CD14-positive monocyte (primary cell): ENCODE measurements at regions not wholly inside any gene's neighbourhood (a gene's known extent, or its start where the extent isn't known, plus 50 kb on each side); places are given as distances from the start of the nearest gene placed in this dataset.

ENCODE experiments used
- DNase-seq, 3 donors: peaks; one replicate each; pipeline ENCODE4 v3.0.0-alpha.2; 2011 to 2022
- H2AFZ ChIP-seq: 2 replicates; pipeline ENCODE4 v1.6.0; 2012; ENCODE audit warnings: mild to moderate bottlenecking, low read depth, low read length, inconsistent platforms; ENCODE audit not compliant: insufficient read depth, poor library complexity, severe bottlenecking
- H3K27ac ChIP-seq, 2 donors: 1 replicate in 1 of 2; 2 replicates in 1 of 2; pipeline ENCODE4 v1.5.1; 2012 to 2013; ENCODE audit warnings: low read length in 2 of 2, control low read depth in 1 of 2, inconsistent platforms in 1 of 2, low read depth in 1 of 2, mild to moderate bottlenecking in 1 of 2
- H3K27me3 ChIP-seq, 2 donors: one replicate each; pipeline versions ENCODE4 v1.6.0 to v1.6.1; 2011 to 2013; ENCODE audit warnings: low read length in 2 of 2; ENCODE audit not compliant: control insufficient read depth in 2 of 2, insufficient read depth in 2 of 2
- H3K36me3 ChIP-seq, 2 donors: replicated peaks in 1 of 2; 1 replicate in 1 of 2; 2 replicates in 1 of 2; pipeline versions ENCODE4 v1.5.1 to v1.6.1; 2012 to 2013; ENCODE audit warnings: low read length in 2 of 2, control low read depth in 1 of 2, inconsistent platforms in 1 of 2, mild to moderate bottlenecking in 1 of 2; ENCODE audit not compliant: insufficient read depth in 2 of 2, control insufficient read depth in 1 of 2
- H3K4me1 ChIP-seq, 2 donors: 1 replicate in 1 of 2; 2 replicates in 1 of 2; pipeline versions ENCODE4 v1.5.1 to v1.6.1; 2012 to 2013; ENCODE audit warnings: low read length in 2 of 2, control low read depth in 1 of 2, inconsistent platforms in 1 of 2, mild to moderate bottlenecking in 1 of 2, moderate library complexity in 1 of 2; ENCODE audit not compliant: insufficient read depth in 2 of 2, control insufficient read depth in 1 of 2
- H3K4me2 ChIP-seq: replicated peaks from 2 replicates; pipeline ENCODE3; 2012; ENCODE audit warnings: low read length, moderate library complexity, mild to moderate bottlenecking; ENCODE audit not compliant: poor library complexity, severe bottlenecking; ENCODE audit errors: extremely low read depth
- H3K4me3 ChIP-seq, 3 experiments: fragments of 200-600 bp in 1 of 3; sonication (generic) in 1 of 3; replicated peaks in 1 of 3; 1 replicate in 2 of 3; 2 replicates in 1 of 3; pipeline ENCODE4 v1.5.1; 2011 to 2013; ENCODE audit warnings: low read length in 3 of 3, mild to moderate bottlenecking in 3 of 3, control low read depth in 2 of 3, low read depth in 2 of 3, inconsistent platforms in 1 of 3, moderate library complexity in 1 of 3
- H3K79me2 ChIP-seq: 2 replicates; pipeline ENCODE4 v1.6.0; 2012; ENCODE audit warnings: mild to moderate bottlenecking, control low read depth, inconsistent platforms, low read length, moderate library complexity; ENCODE audit not compliant: insufficient read depth
- H3K9ac ChIP-seq: 2 replicates; pipeline ENCODE4 v1.6.0; 2017; ENCODE audit warnings: low read length, mild to moderate bottlenecking; ENCODE audit not compliant: insufficient read depth, poor library complexity, severe bottlenecking
- H3K9me3 ChIP-seq, 2 donors: replicated peaks in 1 of 2; 1 replicate in 1 of 2; 2 replicates in 1 of 2; pipeline versions ENCODE4 v1.5.1 to v1.6.1; 2012 to 2013; ENCODE audit warnings: low read length in 2 of 2, control low read depth in 1 of 2; ENCODE audit not compliant: control insufficient read depth in 1 of 2, insufficient read depth in 1 of 2
- H4K20me1 ChIP-seq: 2 replicates; pipeline ENCODE4 v1.6.0; 2012; ENCODE audit warnings: mild to moderate bottlenecking, low read length, control low read depth, moderate library complexity; ENCODE audit not compliant: insufficient read depth
- H3K27ac Mint-ChIP-seq, 7 donors: one replicate each; pipeline ENCODE4 v1.8.0; 2020; ENCODE audit warnings: mild to moderate bottlenecking in 7 of 7, mixed read lengths in 7 of 7, moderate library complexity in 6 of 7, inconsistent platforms in 2 of 7
- H3K27me3 Mint-ChIP-seq, 3 donors: one replicate each; pipeline ENCODE4 v1.8.0; 2021 to 2022; ENCODE audit warnings: low read depth in 3 of 3, mild to moderate bottlenecking in 3 of 3, mixed read lengths in 3 of 3, moderate library complexity in 3 of 3, inconsistent platforms in 1 of 3
- H3K36me3 Mint-ChIP-seq, 2 donors: one replicate each; pipeline ENCODE4 v1.8.0; 2020; ENCODE audit warnings: mixed read lengths in 2 of 2, inconsistent platforms in 1 of 2, mild to moderate bottlenecking in 1 of 2
- H3K4me1 Mint-ChIP-seq: one replicate; pipeline ENCODE4 v1.8.0; 2020; ENCODE audit warnings: mild to moderate bottlenecking, mixed read lengths
- H3K4me3 Mint-ChIP-seq, 2 donors: one replicate each; pipeline ENCODE4 v1.8.0; 2020; ENCODE audit warnings: mild to moderate bottlenecking in 2 of 2, mixed read lengths in 2 of 2, moderate library complexity in 1 of 2
- H3K9me3 Mint-ChIP-seq, 7 donors: one replicate each; pipeline ENCODE4 v1.8.0; 2020 to 2022; ENCODE audit warnings: mixed read lengths in 7 of 7, mild to moderate bottlenecking in 6 of 7, moderate library complexity in 6 of 7, inconsistent platforms in 2 of 7
- WGBS: methylation state at CpG from one replicate; pipeline ENCODE4 v1.1.5; 2013; ENCODE audit warnings: missing lambda C conversion rate; ENCODE audit not compliant: insufficient coverage; 5-methylcytosine and 5-hydroxymethylcytosine counted together
- intact Hi-C, 2 donors: fragments of 100-400 bp; cut with micrococcal nuclease; formaldehyde crosslinking; loops; one replicate each; pipeline versions ENCODE4 v1.15.0 to v1.15.1; 2023
- TF ChIP-seq, protein P1 (sequence below): fragments of 200-600 bp; IDR thresholded peaks from one replicate; pipeline ENCODE4 v1.8.0; 2022; ENCODE audit warnings: antibody characterized with exemption, mild to moderate bottlenecking

DNA sequence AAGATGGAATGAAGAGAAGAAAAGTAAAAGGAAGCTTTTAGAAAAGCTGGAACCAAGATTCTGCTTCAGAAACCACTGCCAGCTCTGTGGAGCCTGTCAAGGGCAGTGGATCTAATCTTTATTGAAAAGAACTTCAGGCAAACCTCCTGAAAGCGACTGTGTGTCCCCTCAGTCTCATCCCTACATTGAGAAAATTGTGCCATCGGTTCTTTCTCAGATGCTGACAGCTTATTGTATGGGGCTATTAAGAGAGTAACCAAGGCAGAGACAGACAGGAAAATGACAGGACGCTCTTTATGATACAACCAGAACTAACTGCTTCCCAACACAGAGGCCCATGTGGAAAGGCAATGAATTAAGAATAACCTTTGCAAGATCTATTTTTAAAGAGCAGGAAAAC is 763.2 kb upstream of the CHAC2 start:
- DNase-seq: no peak
- H3K4me3 Mint-ChIP-seq: no peak overlapping the region
- Histone ChIP-seq H3K9me3 (no peaks in the 10 kb centered on the region), H3K4me3 (no peak overlapping the region), H3K36me3 (no peaks in the 10 kb centered on the region), H3K27me3 (no peaks in the 10 kb centered on the region), H3K4me1 (no peaks in the 10 kb centered on the region), H3K27ac (no peak overlapping the region), H4K20me1 (no peaks in the 10 kb centered on the region), H3K4me2 (no peak overlapping the region), H3K79me2 (no peaks in the 10 kb centered on the region), H3K9ac (no peak overlapping the region), H2AFZ (no peak overlapping the region)
- no peaks in the 10 kb centered on the region for H3K36me3 Mint-ChIP-seq
- no peaks in the 10 kb centered on the region for H3K4me1 Mint-ChIP-seq
- no CpG with 5 or more reads among the region's 3 CpGs for WGBS
- intact Hi-C loops: no loop called here
- H3K27me3 Mint-ChIP-seq: peaks cover 0 to 1% (median 0%) of the 10 kb centered on the region in 3 donors
- TF ChIP-seq, protein P1, sequence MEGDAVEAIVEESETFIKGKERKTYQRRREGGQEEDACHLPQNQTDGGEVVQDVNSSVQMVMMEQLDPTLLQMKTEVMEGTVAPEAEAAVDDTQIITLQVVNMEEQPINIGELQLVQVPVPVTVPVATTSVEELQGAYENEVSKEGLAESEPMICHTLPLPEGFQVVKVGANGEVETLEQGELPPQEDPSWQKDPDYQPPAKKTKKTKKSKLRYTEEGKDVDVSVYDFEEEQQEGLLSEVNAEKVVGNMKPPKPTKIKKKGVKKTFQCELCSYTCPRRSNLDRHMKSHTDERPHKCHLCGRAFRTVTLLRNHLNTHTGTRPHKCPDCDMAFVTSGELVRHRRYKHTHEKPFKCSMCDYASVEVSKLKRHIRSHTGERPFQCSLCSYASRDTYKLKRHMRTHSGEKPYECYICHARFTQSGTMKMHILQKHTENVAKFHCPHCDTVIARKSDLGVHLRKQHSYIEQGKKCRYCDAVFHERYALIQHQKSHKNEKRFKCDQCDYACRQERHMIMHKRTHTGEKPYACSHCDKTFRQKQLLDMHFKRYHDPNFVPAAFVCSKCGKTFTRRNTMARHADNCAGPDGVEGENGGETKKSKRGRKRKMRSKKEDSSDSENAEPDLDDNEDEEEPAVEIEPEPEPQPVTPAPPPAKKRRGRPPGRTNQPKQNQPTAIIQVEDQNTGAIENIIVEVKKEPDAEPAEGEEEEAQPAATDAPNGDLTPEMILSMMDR: no peak
- no peak overlapping the region for H3K27ac Mint-ChIP-seq
- H3K9me3 Mint-ChIP-seq: peaks cover 0 to 7% (median 2%) of the 10 kb centered on the region in 7 donors

DNA sequence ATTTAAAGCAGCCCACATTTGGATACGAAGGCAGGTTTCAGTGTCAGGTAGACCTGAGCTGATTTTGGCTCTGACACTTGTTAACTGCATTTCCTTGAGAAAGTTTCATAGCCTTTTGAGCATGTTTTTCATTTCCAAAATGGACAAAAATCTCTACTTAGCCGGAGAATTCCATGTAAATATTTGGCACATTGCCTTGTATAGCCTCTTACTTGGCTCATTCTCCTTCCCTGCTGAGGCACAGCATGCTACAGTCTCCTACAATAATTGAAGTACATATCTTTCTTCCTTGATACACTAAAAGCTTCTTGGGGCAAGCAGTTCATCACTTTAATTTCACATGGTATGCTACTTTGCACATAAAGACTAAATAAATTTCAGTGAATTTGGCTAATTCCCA is 772.2 kb upstream of the CHAC2 start:
- H2AFZ ChIP-seq: no peak overlapping the region

More for the DNA sequence above, 772.2 kb upstream of the CHAC2 start:
- DNase-seq: no peak
- no peaks in the 10 kb centered on the region for H4K20me1 ChIP-seq
- intact Hi-C loops: no loop called here
- H3K27me3 ChIP-seq: no peaks in the 10 kb centered on the region
- H3K36me3 Mint-ChIP-seq: no peaks in the 10 kb centered on the region
- no peaks in the 10 kb centered on the region for H3K36me3 ChIP-seq
- H3K27ac ChIP-seq: no peak overlapping the region
- H3K9ac ChIP-seq: no peak overlapping the region
- 83% methylated on average over 2 of the region's 2 CpGs for WGBS
- H3K27me3 Mint-ChIP-seq: peaks cover 0 to 1% (median 0%) of the 10 kb centered on the region in 3 donors
- no peaks in the 10 kb centered on the region for H3K4me1 Mint-ChIP-seq
- H3K4me3 ChIP-seq: no peak overlapping the region
- H3K9me3 ChIP-seq: peaks cover 0 to 5% of the 10 kb centered on the region in 2 donors
- no peak overlapping the region for H3K4me3 Mint-ChIP-seq
- H3K4me2 ChIP-seq: no peak overlapping the region
- no peaks in the 10 kb centered on the region for H3K4me1 ChIP-seq
- H3K9me3 Mint-ChIP-seq: peaks cover 2 to 5% (median 4%) of the 10 kb centered on the region in 7 donors
- TF ChIP-seq, protein P1: no peak
- no peaks in the 10 kb centered on the region for H3K79me2 ChIP-seq
- H3K27ac Mint-ChIP-seq: no peak overlapping the region
